KMS-11 (cell line): ENCODE measurements at regions not wholly inside any gene's neighbourhood (a gene's known extent, or its start where the extent isn't known, plus 50 kb on each side); places are given as distances from the start of the nearest gene placed in this dataset.

ENCODE experiments used
- H2AFZ ChIP-seq: fragments of 200-600 bp; sonication (generic); 2 replicates; pipeline ENCODE4 v1.6.1; 2016; ENCODE audit warnings: antibody characterized with exemption, mixed run types, low read depth
- H3K27ac ChIP-seq: fragments of 200-600 bp; sonication (generic); 2 replicates; pipeline ENCODE4 v1.6.1; 2016; ENCODE audit warnings: mild to moderate bottlenecking, mixed run types
- H3K27me3 ChIP-seq: fragments of 200-600 bp; sonication (generic); 2 replicates; pipeline ENCODE4 v1.6.1; 2017; ENCODE audit warnings: mild to moderate bottlenecking, low read depth, mixed run types, moderate library complexity; ENCODE audit not compliant: insufficient read depth
- H3K36me3 ChIP-seq: fragments of 200-600 bp; sonication (generic); 2 replicates; pipeline ENCODE4 v1.6.1; 2017; ENCODE audit warnings: mild to moderate bottlenecking, mixed run types; ENCODE audit not compliant: insufficient read depth
- H3K4me1 ChIP-seq: fragments of 200-600 bp; sonication (generic); 2 replicates; pipeline ENCODE4 v1.6.1; 2016; ENCODE audit warnings: mild to moderate bottlenecking, low read depth, mixed run types; ENCODE audit not compliant: poor library complexity, severe bottlenecking
- H3K4me2 ChIP-seq: fragments of 200-600 bp; sonication (generic); 2 replicates; pipeline ENCODE4 v1.7.0; 2016; ENCODE audit warnings: mild to moderate bottlenecking, mixed run types
- H3K4me3 ChIP-seq: fragments of 200-600 bp; sonication (generic); IDR thresholded peaks from 2 replicates; pipeline ENCODE4 v1.6.1; 2017; ENCODE audit warnings: low read depth, low read length, mixed read lengths; ENCODE audit not compliant: insufficient read depth
- H3K79me2 ChIP-seq: fragments of 200-600 bp; sonication (generic); 2 replicates; pipeline ENCODE4 v1.6.1; 2016; ENCODE audit warnings: low read depth, mixed run types; ENCODE audit not compliant: insufficient read depth
- H3K9ac ChIP-seq: fragments of 200-600 bp; sonication (generic); 2 replicates; pipeline ENCODE4 v1.6.1; 2016; ENCODE audit warnings: mild to moderate bottlenecking, mixed run types
- H4K20me1 ChIP-seq: fragments of 200-600 bp; sonication (generic); 2 replicates; pipeline ENCODE4 v1.6.1; 2016; ENCODE audit warnings: mild to moderate bottlenecking, mixed run types; ENCODE audit not compliant: insufficient read depth
- CTCF ChIP-seq: fragments of 200-600 bp; sonication (generic); conservative IDR thresholded peaks from 2 replicates; pipeline ENCODE4 v1.6.1; 2017; ENCODE audit warnings: low read depth, mild to moderate bottlenecking, antibody characterized with exemption, low read length, moderate library complexity, mixed read lengths

GRCh38 chr5:42015254-42015653 is 90.2 kb downstream of the FBXO4 start:
- TF ChIP-seq CTCF: no peak
- H3K27me3 ChIP-seq: no peaks in the 10 kb centered on the region
- H3K4me1 ChIP-seq: no peaks in the 10 kb centered on the region
- no peak overlapping the region for H3K4me2 ChIP-seq
- no peaks in the 10 kb centered on the region for H3K36me3 ChIP-seq
- no peaks in the 10 kb centered on the region for H4K20me1 ChIP-seq
- no peaks in the 10 kb centered on the region for H3K79me2 ChIP-seq
- H3K9ac ChIP-seq: no peak overlapping the region
- H2AFZ ChIP-seq: no peak overlapping the region
- H3K27ac ChIP-seq: no peak overlapping the region
- H3K4me3 ChIP-seq: no peak overlapping the region

GRCh38 chr5:42015681-42016080 is 90.6 kb downstream of the FBXO4 start:
- Histone ChIP-seq H3K27me3 (no peaks in the 10 kb centered on the region), H4K20me1 (no peaks in the 10 kb centered on the region), H2AFZ (no peak overlapping the region), H3K4me3 (no peak overlapping the region), H3K36me3 (no peaks in the 10 kb centered on the region), H3K79me2 (no peaks in the 10 kb centered on the region), H3K9ac (no peak overlapping the region), H3K4me2 (no peak overlapping the region), H3K4me1 (no peaks in the 10 kb centered on the region), H3K27ac (no peak overlapping the region)
- TF ChIP-seq CTCF: no peak

- no peak overlapping the region for H3K4me3 ChIP-seq
- H3K36me3 ChIP-seq: no peaks in the 10 kb centered on the region
- no peak overlapping the region for H3K4me2 ChIP-seq
- no peaks in the 10 kb centered on the region for H3K4me1 ChIP-seq
- no peak overlapping the region for H2AFZ ChIP-seq
- no peaks in the 10 kb centered on the region for H3K27me3 ChIP-seq
- no peak for TF ChIP-seq CTCF
- no peaks in the 10 kb centered on the region for H3K79me2 ChIP-seq
- no peak overlapping the region for H3K9ac ChIP-seq
- H4K20me1 ChIP-seq: no peaks in the 10 kb centered on the region
- H3K27ac ChIP-seq: no peak overlapping the region
Measured at GRCh38 chr5:42020788-42021530, 95.9 kb downstream of the FBXO4 start.

GRCh38 chr5:42021923-42022322 is 96.8 kb downstream of the FBXO4 start:
- Histone ChIP-seq H3K36me3 (no peaks in the 10 kb centered on the region), H2AFZ (no peak overlapping the region), H3K27me3 (no peaks in the 10 kb centered on the region), H3K79me2 (no peaks in the 10 kb centered on the region), H3K4me3 (no peak overlapping the region), H3K4me1 (no peaks in the 10 kb centered on the region), H3K4me2 (no peak overlapping the region), H3K9ac (no peak overlapping the region), H4K20me1 (no peaks in the 10 kb centered on the region), H3K27ac (no peak overlapping the region)
- no peak for TF ChIP-seq CTCF
